ENCODE measurements at regions not wholly inside any gene's neighbourhood (a gene's known extent, or its start where the extent isn't known, plus 50 kb on each side); places are given as distances from the start of the nearest gene placed in this dataset.

- TF ChIP-seq SP2 (IDR thresholded peaks at IDR 0.05; ENCODE audit: low read length) (no peak), NRF1 (IDR thresholded peaks at IDR 0.05; ENCODE audit: low read depth, low read length) (no peak), SIX5 (IDR thresholded peaks at IDR 0.05; ENCODE audit: low read depth, low read length) (no peak), BRCA1 (IDR thresholded peaks at IDR 0.05; ENCODE audit: low read depth, low read length) (no peak), EP300 (IDR thresholded peaks at IDR 0.05; ENCODE audit: borderline replicate concordance in 1 of 2, low read depth in 2 of 2, low read length in 2 of 2) (no peak), TEAD4 (IDR thresholded peaks at IDR 0.05; ENCODE audit: low read depth, low read length) (no peak), SP1 (IDR thresholded peaks at IDR 0.05; ENCODE audit: low read depth, low read length) (no peak)
These were observed 1211.8 kb upstream of the ALCAM start (continued) for GRCh38 chr3:104154896-104155295.
